GM12878 (cell line): ENCODE measurements at regions not wholly inside any gene's neighbourhood (a gene's known extent, or its start where the extent isn't known, plus 50 kb on each side); places are given as distances from the start of the nearest gene placed in this dataset.

Source experiments
- ATAC-seq: fragments of 200-7000 bp; cut with Tn5 transposase; 3 replicates; pipeline ENCODE4 v1.9.1; 2020; ENCODE audit warnings: mild to moderate bottlenecking, moderate library complexity
- BruUV-seq: library from RNA; stranded (reverse); fragments of 400-500 nt; replicated peaks from 2 replicates; lab custom pipeline; 2021; lab: Mats Ljungman, UMichigan
- CTCF ChIA-PET: fragments of 300-600 bp; sonication (Branson Sonifier 250); formaldehyde crosslinking; extraction: SDS; loops from one replicate; lab custom pipeline; 2021; ENCODE audit warnings: inconsistent platforms; lab: Yijun Ruan, JAX
- POLR2A ChIA-PET: fragments of 350-600 bp; formaldehyde crosslinking; extraction: SDS; loops from one replicate; lab custom pipeline; 2021; ENCODE audit warnings: inconsistent platforms; lab: Charles Lee
- RAD21 ChIA-PET: fragments of 300-600 bp; sonication (Branson Sonifier 250); formaldehyde crosslinking; loops from one replicate; lab custom pipeline; 2023; ENCODE audit warnings: antibody characterized with exemption; ENCODE audit not compliant: unreplicated experiment; lab: Charles Lee
- SMC1A ChIA-PET: fragments of 300-600 bp; sonication (Branson Sonifier 250); formaldehyde crosslinking; loops from one replicate; lab custom pipeline; 2023; ENCODE audit not compliant: unreplicated experiment, uncharacterized antibody; lab: Charles Lee
- DNase-seq: peaks from one replicate; pipeline ENCODE4 v3.0.0-alpha.2; 2011; ENCODE audit warnings: low read depth, low spot score
- FAIRE-seq: peaks from 3 replicates; lab custom pipeline; 2011; peaks lifted over from hg19 to GRCh38; lab: Jason Lieb, UNC
- H2AFZ ChIP-seq: 2 replicates; pipeline ENCODE4 v1.6.0; 2011; ENCODE audit warnings: low read depth, low read length, control low read depth; ENCODE audit not compliant: control insufficient read depth
- H3K27ac ChIP-seq: 2 replicates; pipeline ENCODE4 v1.5.1; 2011; ENCODE audit warnings: control low read depth; ENCODE audit not compliant: control insufficient read depth, insufficient read depth
- H3K27me3 ChIP-seq, 2 experiments: replicated peaks in 1 of 2; 2 replicates each; pipeline versions ENCODE4 v1.6.0 to v1.6.1; 2011; ENCODE audit warnings: low read length in 1 of 2; ENCODE audit not compliant: control insufficient read depth in 2 of 2, insufficient read depth in 2 of 2
- H3K36me3 ChIP-seq, 2 experiments: 2 replicates each; pipeline ENCODE4 v1.5.1; 2011; ENCODE audit warnings: low read length in 1 of 2; ENCODE audit not compliant: control insufficient read depth in 2 of 2, insufficient read depth in 2 of 2
- H3K4me1 ChIP-seq: 2 replicates; pipeline ENCODE4 v1.6.1; 2011; ENCODE audit warnings: mild to moderate bottlenecking, low read length, moderate library complexity, mixed read lengths; ENCODE audit not compliant: control insufficient read depth, insufficient read depth
- H3K4me2 ChIP-seq: 2 replicates; pipeline ENCODE4 v1.6.0; 2011; ENCODE audit warnings: control low read depth; ENCODE audit not compliant: control insufficient read depth, insufficient read depth
- H3K4me3 ChIP-seq: fragments of 200-600 bp; sonication (generic); 2 replicates; pipeline ENCODE4 v1.5.1; 2016
- H3K79me2 ChIP-seq: 2 replicates; pipeline ENCODE4 v1.6.0; 2011; ENCODE audit warnings: low read length; ENCODE audit not compliant: control insufficient read depth, insufficient read depth
- H3K9ac ChIP-seq: 2 replicates; pipeline ENCODE4 v1.8.0; 2011; ENCODE audit warnings: low read length, control low read depth, mixed read lengths; ENCODE audit not compliant: control insufficient read depth, insufficient read depth
- H3K9me3 ChIP-seq: replicated peaks from 3 replicates; pipeline ENCODE4 v1.5.1; 2011; ENCODE audit warnings: mild to moderate bottlenecking, low read length; ENCODE audit not compliant: control insufficient read depth, insufficient read depth
- H4K20me1 ChIP-seq: 2 replicates; pipeline ENCODE4 v1.6.0; 2011; ENCODE audit not compliant: control insufficient read depth, insufficient read depth
- CBFB ChIP-seq: IDR thresholded peaks from 2 replicates; pipeline ENCODE4 v1.6.1; 2016; ENCODE audit warnings: antibody characterized with exemption, low read depth
- CBX5 ChIP-seq: sonication (generic); IDR thresholded peaks from 2 replicates; pipeline ENCODE4 v1.6.1; 2016; ENCODE audit warnings: low read depth, moderate library complexity, mild to moderate bottlenecking, inconsistent platforms
- CHD4 ChIP-seq: fragments of 200-600 bp; sonication (generic); IDR thresholded peaks from 2 replicates; pipeline ENCODE4 v1.6.1; 2016; ENCODE audit warnings: mild to moderate bottlenecking
- EED ChIP-seq: sonication (generic); IDR thresholded peaks from 2 replicates; pipeline ENCODE4 v1.6.1; 2016; ENCODE audit warnings: antibody characterized with exemption, low read depth
- FOXK2 ChIP-seq: fragments of 450-650 bp; IDR thresholded peaks from 2 replicates; pipeline ENCODE4 v1.6.1; 2017; ENCODE audit warnings: mild to moderate bottlenecking, moderate library complexity
- FOXM1 ChIP-seq: IDR thresholded peaks from 2 replicates; pipeline ENCODE4 v1.6.1; 2012; ENCODE audit warnings: low read depth, mild to moderate bottlenecking, inconsistent platforms, low read length, moderate library complexity
- POU2F2 ChIP-seq: IDR thresholded peaks from 3 replicates; pipeline ENCODE4 v1.6.1; 2011; ENCODE audit warnings: low read depth, mild to moderate bottlenecking, low read length, borderline replicate concordance
- PRDM15 ChIP-seq: fragments of 450-650 bp; formaldehyde crosslinking; IDR thresholded peaks from 2 replicates; pipeline ENCODE4 v1.4.0; 2020; ENCODE audit warnings: mild to moderate bottlenecking, moderate library complexity
- SMC3 ChIP-seq: IDR thresholded peaks from 2 replicates; pipeline ENCODE4 v1.6.1; 2011; ENCODE audit warnings: low read length, improper control_type of control experiment, borderline replicate concordance
- TARDBP ChIP-seq: IDR thresholded peaks from 2 replicates; pipeline ENCODE4 v1.6.1; 2016; ENCODE audit warnings: borderline replicate concordance
- TCF7 ChIP-seq: IDR thresholded peaks from 2 replicates; pipeline ENCODE4 v1.6.1; 2014; ENCODE audit warnings: antibody characterized with exemption, borderline replicate concordance
- USF1 ChIP-seq: IDR thresholded peaks from 2 replicates; pipeline ENCODE4 v1.6.1; 2011; ENCODE audit warnings: borderline replicate concordance, low read depth, mild to moderate bottlenecking, moderate library complexity, mixed read lengths, low read length; ENCODE audit not compliant: insufficient read depth; ENCODE audit errors: extremely low read length
- ZNF24 ChIP-seq: fragments of 450-650 bp; IDR thresholded peaks from 2 replicates; pipeline ENCODE4 v1.6.1; 2017; ENCODE audit warnings: antibody characterized with exemption, mild to moderate bottlenecking
- WGBS: methylation state at CpG from one replicate; pipeline ENCODE4 v1.1.6; 2016; ENCODE audit warnings: low lambda C conversion rate; ENCODE audit not compliant: insufficient replicate concordance, insufficient coverage; ENCODE audit errors: missing lambda C conversion rate; 5-methylcytosine and 5-hydroxymethylcytosine counted together
- in situ Hi-C: fragments of 300-500 bp; cut with MboI; formaldehyde crosslinking; loops from 9 replicates; pipeline ENCODE4 v1.14.3; 2018; ENCODE audit warnings: mixed read lengths
- intact Hi-C: fragments of 100-400 bp; cut with micrococcal nuclease; formaldehyde crosslinking; loops from one replicate; pipeline ENCODE4 v1.14.2; 2022; ENCODE audit not compliant: unreplicated experiment
- TF ChIP-seq, protein P1 (sequence below): fragments of 450-650 bp; IDR thresholded peaks from 2 replicates; pipeline ENCODE4 v1.6.1; 2018; ENCODE audit warnings: mild to moderate bottlenecking, low read depth, moderate library complexity; ENCODE audit not compliant: partially characterized antibody

DNA sequence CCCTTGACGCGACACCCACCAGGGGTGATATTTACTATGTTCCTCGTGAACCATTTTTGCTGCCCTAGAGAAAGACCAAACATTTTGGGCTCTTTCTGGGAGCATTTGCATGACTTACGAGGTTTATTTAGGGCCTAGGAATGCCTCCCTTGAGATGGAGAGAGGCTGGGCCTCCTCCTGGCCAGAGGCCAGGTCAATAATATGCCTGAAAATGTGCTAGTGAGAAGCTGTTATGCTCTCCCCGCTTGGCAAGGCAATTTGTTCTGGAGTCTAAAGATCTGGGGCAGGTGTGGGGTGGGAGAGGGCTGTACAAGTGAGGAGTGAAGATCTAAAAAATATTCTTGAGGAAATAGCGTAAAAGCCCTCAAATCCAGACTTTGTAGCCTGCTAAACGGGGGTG, 587.3 kb upstream of the CDH5 start:
- Histone ChIP-seq H3K4me3 (no peak overlapping the region), H3K36me3 (no peaks in the 10 kb centered on the region), H2AFZ (no peak overlapping the region), H3K79me2 (no peaks in the 10 kb centered on the region), H3K27me3 (no peaks in the 10 kb centered on the region), H4K20me1 (no peaks in the 10 kb centered on the region)
- no TSS peak for BruUV-seq
- no peak for ATAC-seq
- WGBS: 32% methylated on average over 7 of the region's 7 CpGs
- SMC1A ChIA-PET: no interaction called here
- in situ Hi-C loops: no loop called here
- no peak for TF ChIP-seq PRDM15 (CRISPR knock-in tag)
- no peak for TF ChIP-seq TARDBP
- TF ChIP-seq EED: no peak
- TF ChIP-seq, protein P1, sequence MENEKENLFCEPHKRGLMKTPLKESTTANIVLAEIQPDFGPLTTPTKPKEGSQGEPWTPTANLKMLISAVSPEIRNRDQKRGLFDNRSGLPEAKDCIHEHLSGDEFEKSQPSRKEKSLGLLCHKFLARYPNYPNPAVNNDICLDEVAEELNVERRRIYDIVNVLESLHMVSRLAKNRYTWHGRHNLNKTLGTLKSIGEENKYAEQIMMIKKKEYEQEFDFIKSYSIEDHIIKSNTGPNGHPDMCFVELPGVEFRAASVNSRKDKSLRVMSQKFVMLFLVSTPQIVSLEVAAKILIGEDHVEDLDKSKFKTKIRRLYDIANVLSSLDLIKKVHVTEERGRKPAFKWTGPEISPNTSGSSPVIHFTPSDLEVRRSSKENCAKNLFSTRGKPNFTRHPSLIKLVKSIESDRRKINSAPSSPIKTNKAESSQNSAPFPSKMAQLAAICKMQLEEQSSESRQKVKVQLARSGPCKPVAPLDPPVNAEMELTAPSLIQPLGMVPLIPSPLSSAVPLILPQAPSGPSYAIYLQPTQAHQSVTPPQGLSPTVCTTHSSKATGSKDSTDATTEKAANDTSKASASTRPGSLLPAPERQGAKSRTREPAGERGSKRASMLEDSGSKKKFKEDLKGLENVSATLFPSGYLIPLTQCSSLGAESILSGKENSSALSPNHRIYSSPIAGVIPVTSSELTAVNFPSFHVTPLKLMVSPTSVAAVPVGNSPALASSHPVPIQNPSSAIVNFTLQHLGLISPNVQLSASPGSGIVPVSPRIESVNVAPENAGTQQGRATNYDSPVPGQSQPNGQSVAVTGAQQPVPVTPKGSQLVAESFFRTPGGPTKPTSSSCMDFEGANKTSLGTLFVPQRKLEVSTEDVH: no peak
- no peak for TF ChIP-seq POU2F2
- TF ChIP-seq CBX5: no peak
- TF ChIP-seq CHD4: no peak
- no peak for TF ChIP-seq FOXK2
- TF ChIP-seq ZNF24: no peak
- TF ChIP-seq TCF7: no peak
- no peak for TF ChIP-seq SMC3
- no peak for TF ChIP-seq FOXM1
- TF ChIP-seq USF1: no peak
- no peak for TF ChIP-seq CBFB
- TF ChIP-seq, all 136 proteins: peak for 0
- ChIA-PET CTCF (no interaction called here), POLR2A (no interaction called here), RAD21 (no interaction called here)
- Histone ChIP-seq H3K27ac (no peak overlapping the region), H3K9me3 (no peaks in the 10 kb centered on the region), H3K9ac (no peak overlapping the region), H3K4me2 (no peak overlapping the region), H3K4me1 (no peaks in the 10 kb centered on the region)
- no peak for DNase-seq
- intact Hi-C loops: no loop called here
- no peak for FAIRE-seq
